HEK293 (cell line): ENCODE measurements at regions not wholly inside any gene's neighbourhood (a gene's known extent, or its start where the extent isn't known, plus 50 kb on each side); places are given as distances from the start of the nearest gene placed in this dataset.

ENCODE experiments used
- CTCF ChIA-PET: fragments of 350-600 bp; formaldehyde crosslinking; extraction: SDS; loops from one replicate; lab custom pipeline; 2021; ENCODE audit warnings: antibody characterized with exemption; lab: Yijun Ruan, JAX
- POLR2A ChIA-PET: fragments of 300-600 bp; formaldehyde crosslinking; extraction: SDS; loops from one replicate; lab custom pipeline; 2020; ENCODE audit warnings: antibody characterized with exemption, inconsistent platforms; lab: Yijun Ruan, JAX
- H3K27ac ChIP-seq: fragments of 200-500 bp; sonication (Bioruptor generic); 2 replicates; pipeline ENCODE4 v1.5.1; 2014; ENCODE audit warnings: low read depth, low read length, control low read depth, inconsistent platforms; ENCODE audit errors: extremely low read depth
- H3K36me3 ChIP-seq, 2 experiments: fragments of 200-500 bp in 1 of 2; sonication (Bioruptor generic) in 1 of 2; 1 replicate in 1 of 2; 2 replicates in 1 of 2; pipeline ENCODE4 v1.5.1; 2014 to 2017; ENCODE audit warnings: inconsistent platforms in 2 of 2, low read length in 2 of 2; ENCODE audit not compliant: control insufficient read depth in 2 of 2, insufficient read depth in 1 of 2
- H3K4me1 ChIP-seq: fragments of 200-500 bp; sonication (Bioruptor generic); 2 replicates; pipeline ENCODE4 v1.5.1; 2014; ENCODE audit warnings: mild to moderate bottlenecking, low read length, inconsistent platforms; ENCODE audit not compliant: control insufficient read depth, insufficient read depth
- H3K4me3 ChIP-seq: 2 replicates; pipeline ENCODE4 v1.5.1; 2011; ENCODE audit warnings: low read depth, mild to moderate bottlenecking, control low read depth, low read length, moderate library complexity
- H3K9me3 ChIP-seq: fragments of 200-500 bp; sonication (Bioruptor generic); 2 replicates; pipeline ENCODE4 v1.5.1; 2014; ENCODE audit warnings: low read depth, low read length, inconsistent platforms; ENCODE audit not compliant: control insufficient read depth, insufficient read depth
- BCL11A ChIP-seq: fragments of 450-650 bp; formaldehyde crosslinking; IDR thresholded peaks from 2 replicates; pipeline ENCODE4 v1.5.1; 2016; ENCODE audit warnings: low read depth, missing biosample characterization, missing genetic modification characterization
- KLF16 ChIP-seq: fragments of 450-650 bp; formaldehyde crosslinking; IDR thresholded peaks from 2 replicates; pipeline ENCODE4 v1.5.1; 2017; ENCODE audit warnings: missing biosample characterization, missing genetic modification characterization
- PRDM6 ChIP-seq: fragments of 450-650 bp; formaldehyde crosslinking; IDR thresholded peaks from 2 replicates; pipeline ENCODE4 v1.5.1; 2017; ENCODE audit warnings: missing biosample characterization, missing genetic modification characterization
- REST ChIP-seq: fragments of 450-650 bp; formaldehyde crosslinking; IDR thresholded peaks from 2 replicates; pipeline ENCODE4 v1.5.1; 2016; ENCODE audit warnings: missing biosample characterization, missing genetic modification characterization
- SP7 ChIP-seq: fragments of 450-650 bp; formaldehyde crosslinking; IDR thresholded peaks from 2 replicates; pipeline ENCODE4 v1.5.1; 2016; ENCODE audit warnings: missing biosample characterization, missing genetic modification characterization
- TSHZ1 ChIP-seq: fragments of 450-650 bp; formaldehyde crosslinking; IDR thresholded peaks from 2 replicates; pipeline ENCODE4 v1.5.1; 2016; ENCODE audit warnings: missing biosample characterization, missing genetic modification characterization, borderline replicate concordance
- YY1 ChIP-seq: fragments of 450-650 bp; formaldehyde crosslinking; IDR thresholded peaks from 2 replicates; pipeline ENCODE4 v1.5.1; 2018; ENCODE audit warnings: missing biosample characterization, missing genetic modification characterization
- ZBTB48 ChIP-seq: fragments of 450-650 bp; formaldehyde crosslinking; IDR thresholded peaks from 2 replicates; pipeline ENCODE4 v1.5.1; 2016; ENCODE audit warnings: missing biosample characterization, missing genetic modification characterization
- ZFP3 ChIP-seq: fragments of 450-650 bp; formaldehyde crosslinking; IDR thresholded peaks from 2 replicates; pipeline ENCODE4 v1.5.1; 2016; ENCODE audit warnings: low read depth, missing biosample characterization, missing genetic modification characterization
- ZFP37 ChIP-seq: fragments of 450-650 bp; formaldehyde crosslinking; IDR thresholded peaks from 2 replicates; pipeline ENCODE4 v1.5.1; 2016; ENCODE audit warnings: missing biosample characterization, missing genetic modification characterization
- ZFP41 ChIP-seq: fragments of 450-650 bp; formaldehyde crosslinking; IDR thresholded peaks from 2 replicates; pipeline ENCODE4 v1.5.1; 2016; ENCODE audit warnings: missing biosample characterization, missing genetic modification characterization, borderline replicate concordance
- ZNF10 ChIP-seq: fragments of 450-650 bp; formaldehyde crosslinking; IDR thresholded peaks from 2 replicates; pipeline ENCODE4 v1.5.1; 2017; ENCODE audit warnings: missing biosample characterization, missing genetic modification characterization
- ZNF239 ChIP-seq: fragments of 450-650 bp; formaldehyde crosslinking; IDR thresholded peaks from 2 replicates; pipeline ENCODE4 v1.5.1; 2016; ENCODE audit warnings: missing biosample characterization, missing genetic modification characterization
- ZNF280D ChIP-seq: fragments of 450-650 bp; formaldehyde crosslinking; IDR thresholded peaks from 2 replicates; pipeline ENCODE4 v1.5.1; 2016; ENCODE audit warnings: missing biosample characterization, missing genetic modification characterization
- ZNF302 ChIP-seq: fragments of 450-650 bp; formaldehyde crosslinking; IDR thresholded peaks from 2 replicates; pipeline ENCODE4 v1.5.1; 2016; ENCODE audit warnings: missing biosample characterization, missing genetic modification characterization, low read depth
- ZNF513 ChIP-seq: fragments of 450-650 bp; IDR thresholded peaks from 2 replicates; pipeline ENCODE4 v1.5.1; 2018; ENCODE audit warnings: missing biosample characterization, missing genetic modification characterization
- ZNF658 ChIP-seq: fragments of 450-650 bp; formaldehyde crosslinking; IDR thresholded peaks from 2 replicates; pipeline ENCODE4; 2016; ENCODE audit warnings: missing biosample characterization, missing genetic modification characterization
- ZNF76 ChIP-seq: fragments of 450-650 bp; formaldehyde crosslinking; IDR thresholded peaks from 2 replicates; pipeline ENCODE4; 2016; ENCODE audit warnings: low read depth, missing biosample characterization, missing genetic modification characterization, borderline replicate concordance
- ZNF768 ChIP-seq: fragments of 450-650 bp; formaldehyde crosslinking; IDR thresholded peaks from 2 replicates; pipeline ENCODE4 v1.5.1; 2018; ENCODE audit warnings: missing biosample characterization, mild to moderate bottlenecking, missing genetic modification characterization
- ZNF792 ChIP-seq: fragments of 450-650 bp; formaldehyde crosslinking; IDR thresholded peaks from 2 replicates; pipeline ENCODE4 v1.5.1; 2016; ENCODE audit warnings: missing biosample characterization, missing genetic modification characterization
- ZSCAN30 ChIP-seq: fragments of 450-650 bp; IDR thresholded peaks from 2 replicates; pipeline ENCODE4 v1.5.1; 2018; ENCODE audit warnings: missing biosample characterization, mild to moderate bottlenecking, missing genetic modification characterization, moderate library complexity

- Histone ChIP-seq H3K27ac (no peak overlapping the region), H3K4me1 (no peaks in the 10 kb centered on the region), H3K36me3 (no peaks in the 10 kb centered on the region), H3K9me3 (no peaks in the 10 kb centered on the region), H3K4me3 (no peak overlapping the region)
- CTCF ChIA-PET, result no interaction called here
- TF ChIP-seq REST (tag by site-specific recombination), result no peak
- no peak for TF ChIP-seq ZNF792 (tag by site-specific recombination)
- no peak for TF ChIP-seq ZNF280D (tag by site-specific recombination)
- no peak for TF ChIP-seq ZNF302 (tag by site-specific recombination)
- no peak for TF ChIP-seq YY1 (tag by site-specific recombination)
- TF ChIP-seq KLF16 (tag by site-specific recombination), result no peak
- TF ChIP-seq ZFP41 (tag by site-specific recombination), result no peak
- TF ChIP-seq ZNF10 (tag by site-specific recombination), result no peak
- no peak for TF ChIP-seq ZNF658 (tag by site-specific recombination)
- no peak for TF ChIP-seq ZFP3 (tag by site-specific recombination)
- TF ChIP-seq ZNF239 (tag by site-specific recombination), result no peak
- TF ChIP-seq BCL11A (tag by site-specific recombination), result no peak
- no peak for TF ChIP-seq ZNF768 (tag by site-specific recombination)
- TF ChIP-seq TSHZ1 (tag by site-specific recombination), result no peak
- POLR2A ChIA-PET, result no interaction called here
Observed at GRCh38 chr7:17095931-17096330, 202.5 kb upstream of the AHR start.

GRCh38 chr7:17097668-17098297 lies 200.7 kb upstream of the AHR start:
- ChIA-PET CTCF (no interaction called here), POLR2A (no interaction called here)
- Histone ChIP-seq H3K27ac (no peak overlapping the region), H3K9me3 (no peaks in the 10 kb centered on the region), H3K4me3 (no peak overlapping the region), H3K4me1 (no peaks in the 10 kb centered on the region), H3K36me3 (no peaks in the 10 kb centered on the region)
- TF ChIP-seq ZBTB48 (tag by site-specific recombination) (no peak), ZNF658 (tag by site-specific recombination) (no peak), ZNF513 (tag by site-specific recombination) (no peak), PRDM6 (tag by site-specific recombination) (no peak), ZSCAN30 (tag by site-specific recombination) (no peak), ZNF76 (tag by site-specific recombination) (no peak), SP7 (tag by site-specific recombination) (no peak), ZFP37 (tag by site-specific recombination) (no peak)
